ENCODE measurements at regions not wholly inside any gene's neighbourhood (a gene's known extent, or its start where the extent isn't known, plus 50 kb on each side); places are given as distances from the start of the nearest gene placed in this dataset.

DNA sequence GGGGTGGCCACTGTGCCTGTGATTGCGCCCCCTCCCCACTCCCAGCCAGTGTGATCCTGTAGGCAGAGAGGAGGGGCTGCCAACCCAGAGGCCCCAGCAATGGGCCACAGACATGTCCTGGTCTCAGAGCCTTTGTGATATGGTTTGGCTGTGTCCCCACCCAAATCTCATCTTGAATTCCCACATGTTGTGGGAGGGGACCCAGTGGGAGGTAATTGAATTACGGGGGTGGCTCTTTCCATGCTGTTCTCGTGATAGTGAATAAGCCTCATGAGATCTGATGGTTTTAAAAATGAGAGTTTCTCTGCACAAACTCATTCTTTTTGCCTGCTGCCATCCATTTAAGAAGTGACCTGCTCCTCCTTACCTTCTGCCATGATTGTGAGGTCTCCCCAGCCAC, 56.8 kb upstream of the ZNF469 start:
- H3K14ac ChIP-seq (ENCODE audit: insufficient read depth, low read length), result no peak overlapping the region

More for the DNA sequence above, 56.8 kb upstream of the ZNF469 start:
- Mint-ChIP-seq H3K4me3 (no peak overlapping the region), H3K4me1 (no peaks in the 10 kb centered on the region), H3K9me3 (peaks cover 3% of the 10 kb centered on the region in 2 experiments; a peak in 3 of 5 replicates), H3K27ac (peak overlapping the region in 1 of 3 experiments; percentile 32; a peak in 1 of 7 replicates), H3K27me3 (ENCODE audit: low read depth) (no peaks in the 10 kb centered on the region), H3K36me3 (ENCODE audit: insufficient read depth in 1 of 3, low read depth in 3 of 3) (no peaks in the 10 kb centered on the region; a peak in 2 of 7 replicates)
- no peaks in the 10 kb centered on the region for H3K79me2 ChIP-seq (ENCODE audit: insufficient read depth, low read length)
- H3K4me2 ChIP-seq (ENCODE audit: insufficient read depth, insufficient read length, low read length), result no peak overlapping the region
- no peak overlapping the region for H2BK20ac ChIP-seq (ENCODE audit: low read depth, low read length, poor library complexity, severe bottlenecking)
- WGBS (ENCODE audit: extremely low coverage, insufficient read length, low lambda C conversion rate), result no CpG with 5 or more reads among the region's 3 CpGs
- H3K9me3 ChIP-seq (ENCODE audit: control insufficient read depth, low read depth, low read length), result no peaks in the 10 kb centered on the region
- H4K5ac ChIP-seq (ENCODE audit: insufficient read length, low read depth, low read length), result no peak overlapping the region
- H2AFZ ChIP-seq (ENCODE audit: low read length), result no peak overlapping the region
- no peaks in the 10 kb centered on the region for H4K20me1 ChIP-seq (ENCODE audit: control insufficient read depth, insufficient read depth, insufficient read length)
- TF ChIP-seq, protein P1, sequence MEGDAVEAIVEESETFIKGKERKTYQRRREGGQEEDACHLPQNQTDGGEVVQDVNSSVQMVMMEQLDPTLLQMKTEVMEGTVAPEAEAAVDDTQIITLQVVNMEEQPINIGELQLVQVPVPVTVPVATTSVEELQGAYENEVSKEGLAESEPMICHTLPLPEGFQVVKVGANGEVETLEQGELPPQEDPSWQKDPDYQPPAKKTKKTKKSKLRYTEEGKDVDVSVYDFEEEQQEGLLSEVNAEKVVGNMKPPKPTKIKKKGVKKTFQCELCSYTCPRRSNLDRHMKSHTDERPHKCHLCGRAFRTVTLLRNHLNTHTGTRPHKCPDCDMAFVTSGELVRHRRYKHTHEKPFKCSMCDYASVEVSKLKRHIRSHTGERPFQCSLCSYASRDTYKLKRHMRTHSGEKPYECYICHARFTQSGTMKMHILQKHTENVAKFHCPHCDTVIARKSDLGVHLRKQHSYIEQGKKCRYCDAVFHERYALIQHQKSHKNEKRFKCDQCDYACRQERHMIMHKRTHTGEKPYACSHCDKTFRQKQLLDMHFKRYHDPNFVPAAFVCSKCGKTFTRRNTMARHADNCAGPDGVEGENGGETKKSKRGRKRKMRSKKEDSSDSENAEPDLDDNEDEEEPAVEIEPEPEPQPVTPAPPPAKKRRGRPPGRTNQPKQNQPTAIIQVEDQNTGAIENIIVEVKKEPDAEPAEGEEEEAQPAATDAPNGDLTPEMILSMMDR (conservative IDR thresholded peaks at IDR 0.05), result no peak
- no peak overlapping the region for H3K27ac ChIP-seq (ENCODE audit: insufficient read length, low read depth, low read length)
- H3K9ac ChIP-seq (ENCODE audit: extremely low read depth, insufficient read length, low read length), result no peak overlapping the region
- no peak overlapping the region for H4K91ac ChIP-seq (ENCODE audit: insufficient read length, low read depth, low read length)
- H3K23ac ChIP-seq (ENCODE audit: insufficient read length, low read depth, low read length), result no peak overlapping the region
- H3K4ac ChIP-seq (ENCODE audit: low read depth, low read length), result no peak overlapping the region
- H3K27me3 ChIP-seq (ENCODE audit: insufficient read depth, low read length), result no peaks in the 10 kb centered on the region
- no peak overlapping the region for H3K56ac ChIP-seq (ENCODE audit: insufficient read length, low read depth, low read length)
- H2BK15ac ChIP-seq (ENCODE audit: low read depth, low read length), result no peak overlapping the region
- H2BK120ac ChIP-seq (ENCODE audit: low read depth, low read length, poor library complexity, severe bottlenecking), result no peak overlapping the region
- H2BK12ac ChIP-seq (ENCODE audit: insufficient read length, low read depth, low read length), result no peak overlapping the region
- H3K18ac ChIP-seq (ENCODE audit: insufficient read length, low read depth, low read length), result no peak overlapping the region
- H4K8ac ChIP-seq (replicated peaks; ENCODE audit: insufficient read length, low read depth, low read length), result no peak overlapping the region
- no peaks in the 10 kb centered on the region for H3K23me2 ChIP-seq (ENCODE audit: insufficient read length, low read depth, low read length, poor library complexity, severe bottlenecking)
- H3K79me1 ChIP-seq (ENCODE audit: insufficient read depth, low read depth, low read length, poor library complexity, severe bottlenecking), result no peaks in the 10 kb centered on the region
- no peak overlapping the region for H3T11ph ChIP-seq (ENCODE audit: low read length)
- no peak for DNase-seq
- no peak overlapping the region for H2BK5ac ChIP-seq (ENCODE audit: insufficient read length, low read length)
- H2AK5ac ChIP-seq (ENCODE audit: insufficient read length, low read length), result no peak overlapping the region
- H3K4me1 ChIP-seq (ENCODE audit: insufficient read depth, low read length), result no peaks in the 10 kb centered on the region

All from H9 (cell line).